HepG2 (cell line): ENCODE measurements at regions not wholly inside any gene's neighbourhood (a gene's known extent, or its start where the extent isn't known, plus 50 kb on each side); places are given as distances from the start of the nearest gene placed in this dataset.

ENCODE experiments used
- ATAC-seq: fragments of 200-7000 bp; cut with Tn5 transposase; 3 replicates; pipeline ENCODE4 v1.9.1; 2020; ENCODE audit warnings: mild to moderate bottlenecking, moderate library complexity
- BruUV-seq: library from RNA; stranded (reverse); fragments of 400-500 nt; replicated peaks from 2 replicates; lab custom pipeline; 2021; lab: Mats Ljungman, UMichigan
- CTCF ChIA-PET: fragments of 300-600 bp; formaldehyde crosslinking; extraction: SDS; loops from one replicate; lab custom pipeline; 2021; ENCODE audit warnings: low total read pairs, inconsistent platforms, low intra/inter-chr PET ratio; lab: Yijun Ruan, JAX
- POLR2A ChIA-PET: fragments of 350-600 bp; sonication (Branson Sonifier 250); formaldehyde crosslinking; loops from one replicate; lab custom pipeline; 2020; ENCODE audit warnings: antibody characterized with exemption, inconsistent platforms; lab: Yijun Ruan, JAX
- DNase-seq: peaks from one replicate; pipeline ENCODE4 v3.0.0-alpha.2; 2015; ENCODE audit warnings: low spot score
- FAIRE-seq: peaks from 3 replicates; lab custom pipeline; 2011; peaks lifted over from hg19 to GRCh38; lab: Jason Lieb, UNC
- H2AFZ ChIP-seq: one replicate; pipeline ENCODE4 v1.6.1; 2011; ENCODE audit warnings: low read length, inconsistent platforms
- H3K27ac ChIP-seq: fragments of 300-600 bp; 3 replicates; pipeline ENCODE4 v1.8.0; 2011; ENCODE audit warnings: mixed run types, mild to moderate bottlenecking, mixed read lengths, low read length, inconsistent platforms; ENCODE audit not compliant: insufficient read depth; ENCODE audit errors: extremely low read length
- H3K27me3 ChIP-seq, 2 experiments: fragments of 200-600 bp in 1 of 2; 2 replicates in 1 of 2; 3 replicates in 1 of 2; pipeline versions ENCODE4 v1.6.0 to v1.8.0; 2011; ENCODE audit warnings: low read length in 2 of 2, mild to moderate bottlenecking in 2 of 2, moderate library complexity in 2 of 2, inconsistent platforms in 1 of 2; ENCODE audit not compliant: insufficient read depth in 2 of 2, control insufficient read depth in 1 of 2
- H3K36me3 ChIP-seq, 2 experiments: fragments of 200-600 bp in 1 of 2; replicated peaks in 1 of 2; 2 replicates in 1 of 2; 3 replicates in 1 of 2; pipeline versions ENCODE4 v1.5.1 to v1.8.0; 2011; ENCODE audit warnings: low read length in 2 of 2, inconsistent platforms in 1 of 2; ENCODE audit not compliant: insufficient read depth in 2 of 2, control insufficient read depth in 1 of 2
- H3K4me1 ChIP-seq: 2 replicates; pipeline ENCODE4 v1.5.1; 2012; ENCODE audit warnings: low read length, inconsistent platforms; ENCODE audit not compliant: insufficient read depth
- H3K4me2 ChIP-seq: 2 replicates; pipeline ENCODE4 v1.6.0; 2011; ENCODE audit warnings: low read depth, low read length, inconsistent platforms
- H3K4me3 ChIP-seq, 3 experiments: fragments of 200-600 bp in 1 of 3; sonication (generic), shearing (Covaris generic) in 1 of 3; replicated peaks in 1 of 3; 2 replicates each; pipeline ENCODE4 v1.5.1; 2011 to 2016; ENCODE audit warnings: low read length in 3 of 3, inconsistent platforms in 2 of 3, low read depth in 2 of 3, mild to moderate bottlenecking in 2 of 3, control low read depth in 1 of 3, mixed read lengths in 1 of 3; ENCODE audit not compliant: insufficient read depth in 1 of 3
- H3K79me2 ChIP-seq: one replicate; pipeline ENCODE4 v1.6.1; 2011; ENCODE audit warnings: low read length, inconsistent platforms; ENCODE audit not compliant: insufficient read depth
- H3K9ac ChIP-seq: 2 replicates; pipeline ENCODE4 v1.6.0; 2011; ENCODE audit warnings: mild to moderate bottlenecking, low read depth, low read length, inconsistent platforms; ENCODE audit not compliant: insufficient read depth
- H3K9me3 ChIP-seq: 2 replicates; pipeline ENCODE4 v1.5.1; 2012; ENCODE audit warnings: mild to moderate bottlenecking, low read length
- H4K20me1 ChIP-seq: 2 replicates; pipeline ENCODE4 v1.6.0; 2011; ENCODE audit warnings: inconsistent platforms, mild to moderate bottlenecking, low read length, moderate library complexity; ENCODE audit not compliant: insufficient read depth
- ETS1 ChIP-seq: sonication (generic); formaldehyde crosslinking; IDR thresholded peaks from 2 replicates; pipeline ENCODE4 v1.4.0; 2020; ENCODE audit warnings: missing genetic modification reagents
- FOXC1 ChIP-seq: sonication (generic); formaldehyde crosslinking; IDR thresholded peaks from 2 replicates; pipeline ENCODE4 v1.8.0; 2022; ENCODE audit warnings: mild to moderate bottlenecking, missing genetic modification reagents, borderline replicate concordance
- HBP1 ChIP-seq: IDR thresholded peaks from 2 replicates; pipeline ENCODE4 v1.6.1; 2016; ENCODE audit warnings: low read depth, control low read depth
- MIER2 ChIP-seq: IDR thresholded peaks from 2 replicates; pipeline ENCODE4 v1.6.1; 2016; ENCODE audit warnings: missing biosample characterization, missing genetic modification reagents
- MIXL1 ChIP-seq: IDR thresholded peaks from 2 replicates; pipeline ENCODE4 v1.6.1; 2016
- MTA1 ChIP-seq: sonication (generic); formaldehyde crosslinking; IDR thresholded peaks from 2 replicates; pipeline ENCODE4 v1.4.0; 2020; ENCODE audit warnings: missing genetic modification reagents, mild to moderate bottlenecking, borderline replicate concordance
- NFIB ChIP-seq: sonication (generic); formaldehyde crosslinking; IDR thresholded peaks from 2 replicates; pipeline ENCODE4 v1.9.0; 2021; ENCODE audit warnings: missing genetic modification reagents, mild to moderate bottlenecking, borderline replicate concordance
- PATZ1 ChIP-seq: sonication (generic); formaldehyde crosslinking; IDR thresholded peaks from 2 replicates; pipeline ENCODE4 v1.4.0; 2020; ENCODE audit warnings: missing genetic modification reagents
- PAX8 ChIP-seq: sonication (generic); formaldehyde crosslinking; IDR thresholded peaks from 2 replicates; pipeline ENCODE4 v1.8.0; 2022; ENCODE audit warnings: mild to moderate bottlenecking, missing genetic modification reagents, borderline replicate concordance
- SRSF1 ChIP-seq: fragments of 200-400 bp; formaldehyde crosslinking; optimal IDR thresholded peaks from 2 replicates; pipeline ENCODE3; 2017; ENCODE audit warnings: mild to moderate bottlenecking, low read depth, low read length, moderate library complexity
- ZBTB46 ChIP-seq: sonication (generic); formaldehyde crosslinking; IDR thresholded peaks from 2 replicates; pipeline ENCODE4 v1.4.0; 2020; ENCODE audit warnings: mild to moderate bottlenecking, missing genetic modification reagents, borderline replicate concordance
- ZFP91 ChIP-seq: sonication (generic); formaldehyde crosslinking; IDR thresholded peaks from 2 replicates; pipeline ENCODE4 v1.9.0; 2022; ENCODE audit warnings: missing genetic modification reagents, mild to moderate bottlenecking, borderline replicate concordance
- ZNF704 ChIP-seq: sonication (generic); formaldehyde crosslinking; IDR thresholded peaks from 2 replicates; pipeline ENCODE4 v1.8.1; 2023; ENCODE audit warnings: mild to moderate bottlenecking, inconsistent platforms, moderate library complexity, missing genetic modification reagents, borderline replicate concordance
- WGBS: methylation state at CpG from one replicate; pipeline ENCODE4 v1.1.6; 2017; ENCODE audit warnings: low lambda C conversion rate; 5-methylcytosine and 5-hydroxymethylcytosine counted together
- in situ Hi-C: cut with HindIII; loops from 2 replicates; pipeline ENCODE4 v1.10.0; 2017; ENCODE audit warnings: low pct_unique_long_range_greater_than_20kb; ENCODE audit not compliant: extremely low pct_ligation_motif_present
- intact Hi-C: fragments of 100-400 bp; cut with micrococcal nuclease; formaldehyde crosslinking; loops from one replicate; pipeline ENCODE4 v1.10.0; 2022; ENCODE audit not compliant: unreplicated experiment

GRCh38 chr12:102549691-102550090 lies 69.3 kb upstream of the IGF1 start:
- in situ Hi-C loops (no loop called here), intact Hi-C loops (no loop called here)
- no peak overlapping the region for H3K4me3 ChIP-seq
- ChIA-PET POLR2A (no interaction called here), CTCF (no interaction called here)
- no peak overlapping the region for H2AFZ ChIP-seq
- no peak overlapping the region for H3K9ac ChIP-seq
- no peaks in the 10 kb centered on the region for H3K36me3 ChIP-seq
- H3K79me2 ChIP-seq = no peaks in the 10 kb centered on the region
- FAIRE-seq = no peak
- no peaks in the 10 kb centered on the region for H3K27me3 ChIP-seq
- H3K9me3 ChIP-seq = no peaks in the 10 kb centered on the region
- no TSS peak for BruUV-seq
- no peak overlapping the region for H3K4me2 ChIP-seq
- H4K20me1 ChIP-seq = no peaks in the 10 kb centered on the region
- H3K4me1 ChIP-seq = no peaks in the 10 kb centered on the region
- no peak for DNase-seq
- no peak for ATAC-seq
- no peak overlapping the region for H3K27ac ChIP-seq
- 16% methylated on average over 5 of the region's 5 CpGs for WGBS
- no peak for TF ChIP-seq ZNF704 (CRISPR knock-in tag)
- TF ChIP-seq ZFP91 = no peak
- TF ChIP-seq ZBTB46 (CRISPR knock-in tag) = no peak
- no peak for TF ChIP-seq ETS1 (CRISPR knock-in tag)
- TF ChIP-seq PAX8 = no peak
- no peak for TF ChIP-seq SRSF1
- TF ChIP-seq MIER2 (CRISPR knock-in tag) = no peak
- TF ChIP-seq PATZ1 (CRISPR knock-in tag) = no peak
- no peak for TF ChIP-seq MTA1 (CRISPR knock-in tag)
- no peak for TF ChIP-seq FOXC1 (CRISPR knock-in tag)
- no peak for TF ChIP-seq NFIB (CRISPR knock-in tag)
- no peak for TF ChIP-seq HBP1
- no peak for TF ChIP-seq MIXL1
